GM12872 (cell line): ENCODE measurements at regions not wholly inside any gene's neighbourhood (a gene's known extent, or its start where the extent isn't known, plus 50 kb on each side); places are given as distances from the start of the nearest gene placed in this dataset.

Experiments used
- TF ChIP-seq, protein P1 (sequence below): IDR thresholded peaks from 3 replicates; pipeline ENCODE4 v1.5.1; 2011; ENCODE audit warnings: low read depth, mild to moderate bottlenecking, low read length, moderate library complexity; ENCODE audit not compliant: insufficient read depth

DNA sequence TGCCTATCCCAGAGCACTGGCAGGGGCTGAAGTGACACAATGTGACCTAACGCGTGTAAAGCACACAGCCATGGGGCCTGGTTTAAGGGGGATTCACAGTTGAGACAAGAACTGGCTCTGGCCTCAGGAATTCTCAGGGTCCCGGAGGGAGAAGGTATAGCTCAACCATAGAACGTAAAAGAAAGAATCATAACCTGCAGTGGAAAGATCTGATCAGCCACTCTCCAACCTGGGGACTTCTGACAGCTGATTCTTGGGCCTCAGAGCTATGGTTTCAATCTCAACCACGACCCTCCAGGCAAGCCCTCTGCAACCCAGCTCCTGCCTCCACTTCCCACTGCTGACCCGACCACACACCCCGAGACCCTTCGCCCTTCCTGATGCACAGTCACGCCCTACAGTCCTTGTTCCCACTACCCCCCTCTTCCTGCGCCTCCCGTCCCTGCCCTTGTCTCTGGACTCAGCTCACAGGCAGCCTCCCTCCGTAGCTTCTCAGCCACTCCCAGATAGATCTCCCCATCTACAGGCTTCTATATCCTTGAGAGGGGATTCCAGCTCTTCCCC is 245.2 kb downstream of the BUB3 start:
- TF ChIP-seq, protein P1, sequence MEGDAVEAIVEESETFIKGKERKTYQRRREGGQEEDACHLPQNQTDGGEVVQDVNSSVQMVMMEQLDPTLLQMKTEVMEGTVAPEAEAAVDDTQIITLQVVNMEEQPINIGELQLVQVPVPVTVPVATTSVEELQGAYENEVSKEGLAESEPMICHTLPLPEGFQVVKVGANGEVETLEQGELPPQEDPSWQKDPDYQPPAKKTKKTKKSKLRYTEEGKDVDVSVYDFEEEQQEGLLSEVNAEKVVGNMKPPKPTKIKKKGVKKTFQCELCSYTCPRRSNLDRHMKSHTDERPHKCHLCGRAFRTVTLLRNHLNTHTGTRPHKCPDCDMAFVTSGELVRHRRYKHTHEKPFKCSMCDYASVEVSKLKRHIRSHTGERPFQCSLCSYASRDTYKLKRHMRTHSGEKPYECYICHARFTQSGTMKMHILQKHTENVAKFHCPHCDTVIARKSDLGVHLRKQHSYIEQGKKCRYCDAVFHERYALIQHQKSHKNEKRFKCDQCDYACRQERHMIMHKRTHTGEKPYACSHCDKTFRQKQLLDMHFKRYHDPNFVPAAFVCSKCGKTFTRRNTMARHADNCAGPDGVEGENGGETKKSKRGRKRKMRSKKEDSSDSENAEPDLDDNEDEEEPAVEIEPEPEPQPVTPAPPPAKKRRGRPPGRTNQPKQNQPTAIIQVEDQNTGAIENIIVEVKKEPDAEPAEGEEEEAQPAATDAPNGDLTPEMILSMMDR: no peak

DNA sequence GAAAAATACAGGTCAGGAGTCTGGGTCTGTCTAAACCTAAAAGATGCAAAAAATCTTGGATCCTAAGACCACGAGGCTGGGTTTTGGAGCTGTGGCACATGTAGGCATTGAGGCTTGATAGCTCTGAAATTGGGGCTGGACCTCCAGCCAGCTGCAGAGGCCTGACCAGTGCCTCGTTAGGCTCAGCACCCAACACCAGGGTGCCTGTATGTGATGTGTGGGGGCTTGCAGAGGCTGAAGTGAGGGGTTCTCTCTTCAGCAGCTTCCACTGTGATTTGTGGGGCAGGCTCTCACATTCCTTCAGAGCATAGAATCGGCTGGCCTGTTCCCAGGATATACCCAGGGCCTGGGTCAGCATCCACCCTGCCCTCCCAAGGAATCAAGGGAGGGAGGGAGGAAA is 247.8 kb downstream of the BUB3 start:
- TF ChIP-seq, protein P1: no peak

DNA sequence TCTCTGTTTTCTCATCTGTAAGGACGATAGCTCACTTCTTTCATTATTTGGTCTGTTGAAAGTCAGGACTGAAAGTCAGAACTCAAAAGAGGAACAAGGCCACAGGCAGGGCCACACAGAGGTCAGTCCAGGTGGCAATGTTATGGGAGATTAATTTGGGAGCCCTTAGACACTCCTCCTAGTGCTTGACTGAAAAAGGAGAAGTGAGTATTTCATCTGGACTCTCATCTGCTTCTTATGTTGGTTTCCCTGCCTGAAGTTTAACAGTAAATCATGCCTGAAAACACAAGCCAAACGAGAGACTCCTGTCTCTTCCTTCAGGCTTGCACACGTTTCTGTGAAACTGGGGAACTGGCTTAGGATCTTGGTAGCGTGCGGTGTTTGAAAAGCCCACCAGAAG is 248.5 kb downstream of the BUB3 start:
- TF ChIP-seq, protein P1: no peak

DNA sequence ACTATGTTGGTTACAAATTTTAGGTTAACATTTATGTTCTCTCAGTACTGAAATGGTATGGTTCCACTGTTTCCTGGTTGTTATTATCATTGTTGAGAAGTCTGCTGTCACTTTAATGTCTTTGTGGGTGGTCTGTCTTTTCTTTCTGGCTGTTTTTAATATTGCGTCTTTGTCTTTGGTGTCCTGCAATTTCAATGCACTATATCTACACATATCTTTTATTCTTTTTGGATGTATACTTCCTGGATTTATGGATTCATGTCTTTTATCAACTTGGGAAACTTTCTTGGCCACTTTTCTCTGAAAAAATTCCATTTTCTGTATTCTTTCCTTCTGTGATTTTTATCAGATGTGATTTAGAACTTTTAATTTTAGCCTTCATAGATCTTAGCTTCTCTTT is 250.2 kb downstream of the BUB3 start:
- TF ChIP-seq, protein P1: no peak

DNA sequence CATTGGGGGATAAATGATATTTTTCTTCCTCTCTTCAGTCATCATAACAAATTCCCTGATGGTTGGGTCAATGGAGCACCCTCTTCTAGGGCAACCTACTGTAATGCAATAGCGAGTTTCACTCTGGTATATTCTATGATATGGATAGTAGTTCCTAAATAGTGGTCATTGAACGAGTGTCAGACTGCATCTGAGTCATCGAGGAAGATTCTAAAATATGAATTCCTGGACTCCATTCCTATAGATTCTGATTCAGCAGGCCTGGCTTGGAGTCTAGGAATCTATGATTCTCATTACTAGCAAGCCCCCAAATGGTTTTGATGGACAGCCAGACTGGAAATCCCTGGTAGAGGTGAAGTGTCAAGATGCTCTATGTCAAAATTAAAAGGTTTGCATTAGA is 254.5 kb downstream of the BUB3 start:
- TF ChIP-seq, protein P1: no peak

DNA sequence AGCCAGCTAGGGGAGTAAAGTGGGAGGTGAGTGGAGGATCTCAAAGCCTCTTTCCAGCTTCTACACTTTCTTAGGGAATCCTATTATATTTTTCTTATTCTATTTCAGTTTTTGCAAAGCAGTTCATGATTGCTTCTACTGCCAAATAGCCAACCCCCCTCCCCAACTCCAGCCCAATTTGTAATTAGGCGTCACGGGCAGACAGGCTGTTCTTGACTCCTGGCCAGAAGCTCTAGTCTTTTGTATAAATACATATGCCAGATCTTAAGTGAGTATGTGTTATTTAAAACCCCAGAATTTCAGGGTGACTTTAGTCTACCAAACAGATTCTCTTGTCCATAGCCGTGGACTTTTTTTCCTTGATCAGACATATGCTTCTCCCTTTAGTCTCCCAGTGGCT is 255.2 kb downstream of the BUB3 start:
- TF ChIP-seq, protein P1: no peak

DNA sequence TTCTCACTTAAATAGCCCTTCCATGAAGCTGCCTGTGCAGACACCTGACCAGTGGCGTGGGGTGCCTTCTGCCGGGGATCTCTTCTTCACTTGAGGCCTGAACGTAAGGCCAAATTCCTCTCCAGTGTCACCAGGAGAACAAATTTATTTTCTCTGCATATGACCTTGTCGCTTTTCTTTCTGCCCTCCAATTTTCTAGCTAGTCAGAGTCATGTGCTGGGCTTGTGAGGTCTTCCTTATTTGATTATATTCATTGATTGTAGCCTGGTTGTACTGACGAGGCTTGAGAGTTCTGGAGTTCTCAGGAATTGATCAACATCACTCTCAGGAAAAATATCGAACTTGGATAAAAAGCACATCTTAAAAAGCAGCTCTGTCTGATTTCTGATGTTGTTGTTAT is 255.7 kb downstream of the BUB3 start:
- TF ChIP-seq, protein P1: no peak
